ENCODE measurements at regions not wholly inside any gene's neighbourhood (a gene's known extent, or its start where the extent isn't known, plus 50 kb on each side); places are given as distances from the start of the nearest gene placed in this dataset.
A peak's percentile ranks its signal among the peaks of the same experiment; 100 is the strongest.
"Not testable (repeated sequence)": the region's sequence is repeated elsewhere in the genome, so short reads cannot be mapped to it uniquely, and the experiment has no call there.

- ATAC-seq (replicated peaks in 1 of 4); H3K4me3 Mint-ChIP-seq; H3K27ac ChIP-seq (ENCODE audit: low read length); H3K9me3 Mint-ChIP-seq; DNase-seq; H3K27ac Mint-ChIP-seq; H3K4me3 ChIP-seq (ENCODE audit: control insufficient read depth in 1 of 2, extremely low read depth in 1 of 2, low read length in 1 of 2); H3K4me1 Mint-ChIP-seq; H3K36me3 Mint-ChIP-seq; POLR2A ChIA-PET; H3K9me3 ChIP-seq; H3K27me3 ChIP-seq (replicated peaks in 1 of 2; ENCODE audit: control insufficient read depth in 2 of 2, extremely low read depth in 1 of 2, insufficient read depth in 2 of 2, low read length in 1 of 2); H3K4me1 ChIP-seq (ENCODE audit: control insufficient read depth in 1 of 2, extremely low read depth in 1 of 2, insufficient read depth in 2 of 2, low read length in 2 of 2); H3K36me3 ChIP-seq (ENCODE audit: control insufficient read depth in 2 of 2, extremely low read depth in 1 of 2, insufficient read depth in 1 of 2, low read length in 1 of 2); CTCF ChIA-PET; H3K27me3 Mint-ChIP-seq: not testable (repeated sequence)
- 93% methylated on average over 10 of the region's 10 CpGs for WGBS (ENCODE audit: insufficient coverage)
These were observed 149.8 kb downstream of the SREK1 start for GRCh38 chr5:66293851-66294250.

GRCh38 chr5:66299463-66299862 is 155.4 kb downstream of the SREK1 start:
- no peak overlapping the region for H3K27ac Mint-ChIP-seq
- ChIA-PET CTCF (interaction anchor here in 1 of 2 donors (0.8 kb wide), 1 partner anchor 8 kb away, joined by 4 read pairs; no protein-coding TSS in a partner anchor), POLR2A (no interaction called here)
- H3K4me1 Mint-ChIP-seq = no peaks in the 10 kb centered on the region
- no peaks in the 10 kb centered on the region for H3K9me3 Mint-ChIP-seq
- H3K4me1 ChIP-seq (ENCODE audit: control insufficient read depth in 1 of 2, extremely low read depth in 1 of 2, insufficient read depth in 2 of 2, low read length in 2 of 2) = no peaks in the 10 kb centered on the region
- H3K36me3 ChIP-seq (ENCODE audit: control insufficient read depth in 2 of 2, extremely low read depth in 1 of 2, insufficient read depth in 1 of 2, low read length in 1 of 2) = no peaks in the 10 kb centered on the region
- no peaks in the 10 kb centered on the region for H3K9me3 ChIP-seq
- ATAC-seq (replicated peaks in 1 of 4) = no peak
- H3K27me3 Mint-ChIP-seq = peaks cover 3 to 6% of the 10 kb centered on the region in 2 donors
- no peaks in the 10 kb centered on the region for H3K36me3 Mint-ChIP-seq
- WGBS (ENCODE audit: insufficient coverage) = no CpG with 5 or more reads among the region's 2 CpGs
- H3K4me3 Mint-ChIP-seq = no peak overlapping the region
- H3K4me3 ChIP-seq (ENCODE audit: control insufficient read depth in 1 of 2, extremely low read depth in 1 of 2, low read length in 1 of 2) = no peak overlapping the region
- DNase-seq = no peak
- H3K27ac ChIP-seq (ENCODE audit: low read length) = no peak overlapping the region
- peaks cover 0 to 4% of the 10 kb centered on the region in 2 experiments for H3K27me3 ChIP-seq (replicated peaks in 1 of 2; ENCODE audit: control insufficient read depth in 2 of 2, extremely low read depth in 1 of 2, insufficient read depth in 2 of 2, low read length in 1 of 2)

GRCh38 chr5:66302344-66302743 is 158.2 kb downstream of the SREK1 start:
- ChIA-PET POLR2A (no interaction called here), CTCF (no interaction called here)
- peaks cover 2 to 4% of the 10 kb centered on the region in 2 experiments for H3K27me3 ChIP-seq (replicated peaks in 1 of 2; ENCODE audit: control insufficient read depth in 2 of 2, extremely low read depth in 1 of 2, insufficient read depth in 2 of 2, low read length in 1 of 2)
- Mint-ChIP-seq H3K4me3 (no peak overlapping the region), H3K27me3 (peaks cover 17 to 20% of the 10 kb centered on the region in 2 donors), H3K36me3 (no peaks in the 10 kb centered on the region), H3K27ac (no peak overlapping the region), H3K4me1 (peaks cover under 1 to 3% (median 3%) of the 10 kb centered on the region in 3 donors), H3K9me3 (no peaks in the 10 kb centered on the region)
- H3K4me1 ChIP-seq (ENCODE audit: control insufficient read depth in 1 of 2, extremely low read depth in 1 of 2, insufficient read depth in 2 of 2, low read length in 2 of 2) = no peaks in the 10 kb centered on the region
- 94% methylated on average over 12 of the region's 12 CpGs for WGBS (ENCODE audit: insufficient coverage)
- no peak overlapping the region for H3K4me3 ChIP-seq (ENCODE audit: control insufficient read depth in 1 of 2, extremely low read depth in 1 of 2, low read length in 1 of 2)
- no peak for DNase-seq
- H3K9me3 ChIP-seq = no peaks in the 10 kb centered on the region
- H3K27ac ChIP-seq (ENCODE audit: low read length) = no peak overlapping the region
- ATAC-seq (replicated peaks in 1 of 4) = no peak
- no peaks in the 10 kb centered on the region for H3K36me3 ChIP-seq (ENCODE audit: control insufficient read depth in 2 of 2, extremely low read depth in 1 of 2, insufficient read depth in 1 of 2, low read length in 1 of 2)

- no peaks in the 10 kb centered on the region for H3K4me1 ChIP-seq (ENCODE audit: control insufficient read depth in 1 of 2, extremely low read depth in 1 of 2, insufficient read depth in 2 of 2, low read length in 2 of 2)
- WGBS (ENCODE audit: insufficient coverage) = 37% methylated on average over 3 of the region's 9 CpGs
- peaks cover 2 to 4% of the 10 kb centered on the region in 2 experiments for H3K27me3 ChIP-seq (replicated peaks in 1 of 2; ENCODE audit: control insufficient read depth in 2 of 2, extremely low read depth in 1 of 2, insufficient read depth in 2 of 2, low read length in 1 of 2)
- DNase-seq (peak in 15 of 35 experiments; percentile 3 to 55 (median 7)), ATAC-seq (replicated peaks in 1 of 4) (peak; percentile 53 to 67 (median 58))
- H3K27me3 Mint-ChIP-seq = peaks cover 17 to 20% of the 10 kb centered on the region in 2 donors
- no peaks in the 10 kb centered on the region for H3K36me3 ChIP-seq (ENCODE audit: control insufficient read depth in 2 of 2, extremely low read depth in 1 of 2, insufficient read depth in 1 of 2, low read length in 1 of 2)
- H3K4me3 ChIP-seq (ENCODE audit: control insufficient read depth in 1 of 2, extremely low read depth in 1 of 2, low read length in 1 of 2) = no peak overlapping the region
- no peak overlapping the region for H3K4me3 Mint-ChIP-seq
- no peak overlapping the region for H3K27ac Mint-ChIP-seq
- peaks cover 5 to 6% (median 5%) of the 10 kb centered on the region in 3 donors for H3K4me1 Mint-ChIP-seq
- H3K9me3 ChIP-seq = no peaks in the 10 kb centered on the region
- no peaks in the 10 kb centered on the region for H3K36me3 Mint-ChIP-seq
- CTCF ChIA-PET = interaction anchor here (0.5 to 1.5 kb wide), 31 partner anchors 8 to 1981 kb away, joined by 3 to 11 read pairs (median 4); no protein-coding TSS in a partner anchor
- H3K27ac ChIP-seq (ENCODE audit: low read length) = no peak overlapping the region
- POLR2A ChIA-PET = interaction anchor here in 1 of 2 donors (0.7 kb wide), 1 partner anchor 1902 kb away, joined by 5 read pairs; no protein-coding TSS in a partner anchor
- H3K9me3 Mint-ChIP-seq = no peaks in the 10 kb centered on the region
These were observed 162.2 kb downstream of the SREK1 start for GRCh38 chr5:66306105-66306843.

- Histone ChIP-seq H3K4me3 (ENCODE audit: control insufficient read depth in 1 of 2, extremely low read depth in 1 of 2, low read length in 1 of 2) (no peak overlapping the region), H3K9me3 (no peaks in the 10 kb centered on the region), H3K27ac (ENCODE audit: low read length) (no peak overlapping the region), H3K4me1 (ENCODE audit: control insufficient read depth in 1 of 2, extremely low read depth in 1 of 2, insufficient read depth in 2 of 2, low read length in 2 of 2) (no peaks in the 10 kb centered on the region), H3K36me3 (ENCODE audit: control insufficient read depth in 2 of 2, extremely low read depth in 1 of 2, insufficient read depth in 1 of 2, low read length in 1 of 2) (no peaks in the 10 kb centered on the region), H3K27me3 (replicated peaks in 1 of 2; ENCODE audit: control insufficient read depth in 2 of 2, extremely low read depth in 1 of 2, insufficient read depth in 2 of 2, low read length in 1 of 2) (peaks cover 2 to 4% of the 10 kb centered on the region in 2 experiments)
- 74% methylated on average over 3 of the region's 7 CpGs for WGBS (ENCODE audit: insufficient coverage)
- peaks cover 5 to 6% (median 5%) of the 10 kb centered on the region in 3 donors for H3K4me1 Mint-ChIP-seq
- ATAC-seq (replicated peaks in 1 of 4) (no peak), DNase-seq (no peak)
- H3K27me3 Mint-ChIP-seq = peaks cover 17 to 24% of the 10 kb centered on the region in 2 donors
- CTCF ChIA-PET = interaction anchor here (0.6 to 1.5 kb wide), 20 partner anchors 8 to 1947 kb away, joined by 3 to 11 read pairs (median 5); no protein-coding TSS in a partner anchor
- no peak overlapping the region for H3K4me3 Mint-ChIP-seq
- POLR2A ChIA-PET = interaction anchor here in 1 of 2 donors (0.7 kb wide), 1 partner anchor 1902 kb away, joined by 5 read pairs; no protein-coding TSS in a partner anchor
- H3K9me3 Mint-ChIP-seq = no peaks in the 10 kb centered on the region
- no peak overlapping the region for H3K27ac Mint-ChIP-seq
- H3K36me3 Mint-ChIP-seq = no peaks in the 10 kb centered on the region
These were observed 162.8 kb downstream of the SREK1 start for GRCh38 chr5:66306844-66307315.

- DNase-seq (peak in 2 of 35 experiments; percentile 14 to 67), ATAC-seq (replicated peaks in 1 of 4) (peak; percentile 44 to 58 (median 48))
- Mint-ChIP-seq H3K27me3 (peaks cover 14 to 19% of the 10 kb centered on the region in 2 donors), H3K9me3 (no peaks in the 10 kb centered on the region), H3K4me1 (peaks cover 5 to 6% (median 5%) of the 10 kb centered on the region in 3 donors), H3K27ac (no peak overlapping the region), H3K4me3 (no peak overlapping the region), H3K36me3 (no peaks in the 10 kb centered on the region)
- H3K36me3 ChIP-seq (ENCODE audit: control insufficient read depth in 2 of 2, extremely low read depth in 1 of 2, insufficient read depth in 1 of 2, low read length in 1 of 2) = no peaks in the 10 kb centered on the region
- WGBS (ENCODE audit: insufficient coverage) = 35% methylated on average over 2 of the region's 6 CpGs
- POLR2A ChIA-PET = interaction anchor here in 1 of 2 donors (0.5 kb wide), 1 partner anchor 900 kb away, joined by 4 read pairs; no protein-coding TSS in a partner anchor
- no peak overlapping the region for H3K4me3 ChIP-seq (ENCODE audit: control insufficient read depth in 1 of 2, extremely low read depth in 1 of 2, low read length in 1 of 2)
- CTCF ChIA-PET = interaction anchor here (0.6 to 2.8 kb wide), 14 partner anchors 9 to 1339 kb away, joined by 3 to 12 read pairs (median 3); no protein-coding TSS in a partner anchor
- H3K4me1 ChIP-seq (ENCODE audit: control insufficient read depth in 1 of 2, extremely low read depth in 1 of 2, insufficient read depth in 2 of 2, low read length in 2 of 2) = no peaks in the 10 kb centered on the region
- no peaks in the 10 kb centered on the region for H3K9me3 ChIP-seq
- no peak overlapping the region for H3K27ac ChIP-seq (ENCODE audit: low read length)
- H3K27me3 ChIP-seq (replicated peaks in 1 of 2; ENCODE audit: control insufficient read depth in 2 of 2, extremely low read depth in 1 of 2, insufficient read depth in 2 of 2, low read length in 1 of 2) = peaks cover 2 to 4% of the 10 kb centered on the region in 2 experiments
These were observed 163.6 kb downstream of the SREK1 start for GRCh38 chr5:66307647-66308241.
